BE2C (cell line): ENCODE measurements at regions not wholly inside any gene's neighbourhood (a gene's known extent, or its start where the extent isn't known, plus 50 kb on each side); places are given as distances from the start of the nearest gene placed in this dataset.

Experiments
- DNase-seq: peaks from one replicate; pipeline ENCODE4 v3.0.0-alpha.2; 2020
- H3K27me3 ChIP-seq: fragments of 250-450 bp; sonication (Bioruptor Pico); 2 replicates; pipeline ENCODE4 v1.5.1; 2020; ENCODE audit warnings: mild to moderate bottlenecking
- H3K36me3 ChIP-seq: fragments of 250-450 bp; sonication (Bioruptor Pico); 2 replicates; pipeline ENCODE4 v1.5.1; 2020; ENCODE audit warnings: mild to moderate bottlenecking
- H3K4me1 ChIP-seq: fragments of 250-450 bp; sonication (Bioruptor Pico); 2 replicates; pipeline ENCODE4 v1.5.1; 2020
- H3K4me3 ChIP-seq: 2 replicates; pipeline ENCODE4 v1.5.1; 2011; ENCODE audit warnings: low read depth, low read length
- H3K9me3 ChIP-seq: fragments of 250-450 bp; sonication (Bioruptor Pico); 2 replicates; pipeline ENCODE4 v1.5.1; 2020
- TF ChIP-seq, protein P1 (sequence below): IDR thresholded peaks from 2 replicates; pipeline ENCODE4 v1.5.1; 2012; ENCODE audit warnings: mild to moderate bottlenecking, low read depth, low read length

DNA sequence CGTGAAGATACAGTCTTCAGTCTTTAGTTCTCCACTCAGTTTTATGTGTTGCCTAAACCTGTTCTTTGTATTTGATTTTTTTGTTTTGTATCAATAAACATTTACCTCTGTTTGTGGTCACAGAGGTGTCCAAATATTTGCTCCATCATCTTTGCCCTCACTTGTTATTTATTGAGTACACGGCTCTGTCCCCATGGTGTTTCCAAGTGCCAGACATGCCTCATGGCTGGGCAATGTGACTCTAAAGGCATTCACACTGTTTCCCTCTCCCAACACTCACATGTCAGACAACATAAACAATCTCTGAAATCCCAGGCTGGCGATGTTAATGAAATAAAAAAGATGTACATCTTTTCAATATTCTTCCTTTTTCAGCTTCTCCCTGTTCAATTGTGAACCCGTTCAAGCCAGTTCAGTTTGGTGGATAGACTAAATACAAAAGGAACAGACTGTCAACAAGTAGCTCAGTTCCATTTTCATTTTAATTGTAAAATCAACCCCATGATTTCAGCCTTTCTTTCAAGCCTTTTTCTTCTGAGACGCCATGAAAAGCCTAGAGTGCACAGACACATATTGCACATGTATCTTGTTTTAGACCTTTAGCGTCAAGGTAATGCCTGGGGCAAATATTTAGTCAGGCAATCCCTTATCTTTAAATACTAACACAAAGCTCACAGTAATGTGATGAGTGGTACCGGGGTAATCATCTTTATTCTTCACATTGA, 680.7 kb downstream of the GALC start:
- DNase-seq: no peak
- no peaks in the 10 kb centered on the region for H3K27me3 ChIP-seq
- no peak overlapping the region for H3K4me3 ChIP-seq
- no peaks in the 10 kb centered on the region for H3K36me3 ChIP-seq
- H3K4me1 ChIP-seq: no peaks in the 10 kb centered on the region
- TF ChIP-seq, protein P1, sequence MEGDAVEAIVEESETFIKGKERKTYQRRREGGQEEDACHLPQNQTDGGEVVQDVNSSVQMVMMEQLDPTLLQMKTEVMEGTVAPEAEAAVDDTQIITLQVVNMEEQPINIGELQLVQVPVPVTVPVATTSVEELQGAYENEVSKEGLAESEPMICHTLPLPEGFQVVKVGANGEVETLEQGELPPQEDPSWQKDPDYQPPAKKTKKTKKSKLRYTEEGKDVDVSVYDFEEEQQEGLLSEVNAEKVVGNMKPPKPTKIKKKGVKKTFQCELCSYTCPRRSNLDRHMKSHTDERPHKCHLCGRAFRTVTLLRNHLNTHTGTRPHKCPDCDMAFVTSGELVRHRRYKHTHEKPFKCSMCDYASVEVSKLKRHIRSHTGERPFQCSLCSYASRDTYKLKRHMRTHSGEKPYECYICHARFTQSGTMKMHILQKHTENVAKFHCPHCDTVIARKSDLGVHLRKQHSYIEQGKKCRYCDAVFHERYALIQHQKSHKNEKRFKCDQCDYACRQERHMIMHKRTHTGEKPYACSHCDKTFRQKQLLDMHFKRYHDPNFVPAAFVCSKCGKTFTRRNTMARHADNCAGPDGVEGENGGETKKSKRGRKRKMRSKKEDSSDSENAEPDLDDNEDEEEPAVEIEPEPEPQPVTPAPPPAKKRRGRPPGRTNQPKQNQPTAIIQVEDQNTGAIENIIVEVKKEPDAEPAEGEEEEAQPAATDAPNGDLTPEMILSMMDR: no peak
- no peaks in the 10 kb centered on the region for H3K9me3 ChIP-seq

DNA sequence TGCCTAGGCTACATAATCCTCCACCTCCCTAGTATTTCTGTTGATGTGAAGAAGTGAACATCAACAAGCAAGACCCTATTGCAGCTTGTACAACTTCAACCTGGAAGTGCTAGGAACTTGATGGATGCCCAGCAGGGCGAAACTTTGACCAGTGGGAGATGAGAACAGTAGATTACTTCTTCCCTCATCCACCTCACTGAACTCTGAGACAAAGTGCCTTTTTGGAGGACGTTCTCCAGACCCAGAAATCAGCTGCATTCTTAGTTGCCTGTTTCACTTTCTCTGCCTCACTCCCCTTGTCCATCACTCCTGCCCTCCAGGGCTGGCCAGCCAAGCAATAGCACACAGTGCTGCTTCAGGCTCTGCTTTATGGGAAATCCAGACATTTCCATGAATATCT, 683.4 kb downstream of the GALC start:
- Histone ChIP-seq H3K9me3 (no peaks in the 10 kb centered on the region), H3K4me3 (no peak overlapping the region), H3K4me1 (no peaks in the 10 kb centered on the region), H3K27me3 (no peaks in the 10 kb centered on the region), H3K36me3 (no peaks in the 10 kb centered on the region)
- no peak for DNase-seq
- TF ChIP-seq, protein P1: no peak

DNA sequence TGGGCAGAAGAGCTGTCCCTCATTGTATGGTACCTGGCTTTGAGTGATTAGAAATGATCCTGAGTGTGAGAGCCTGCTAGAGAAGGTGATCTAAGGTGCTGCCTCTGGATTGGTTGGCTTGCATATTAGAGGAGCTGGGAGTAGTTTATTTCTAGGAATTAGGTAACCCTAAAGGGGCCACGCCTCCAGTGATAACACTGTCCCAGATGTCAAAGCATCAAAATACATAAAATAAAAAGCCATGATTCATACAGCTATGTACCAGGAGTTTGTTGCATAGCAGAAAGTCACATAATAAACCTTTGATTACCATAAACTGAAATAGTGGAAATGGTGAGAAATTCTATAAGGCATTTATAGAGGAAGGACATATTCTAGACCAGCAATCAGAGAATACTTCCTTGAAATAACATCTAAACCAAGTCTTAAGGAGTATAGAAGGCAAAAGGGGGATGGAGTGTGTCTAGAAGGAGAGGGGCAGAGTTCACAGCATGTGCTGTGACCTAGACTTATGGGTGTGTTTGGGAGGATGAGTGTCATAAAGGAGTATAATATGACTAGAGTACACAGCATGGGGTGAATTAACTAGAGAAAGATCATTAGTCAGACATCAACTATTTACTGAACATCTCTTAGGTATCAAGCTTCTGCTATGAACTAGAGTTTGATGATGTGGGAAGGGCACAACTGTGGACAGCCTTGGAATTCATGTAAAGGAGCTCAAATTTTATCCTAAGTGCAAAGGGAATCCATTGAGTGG, 686.4 kb downstream of the GALC start:
- Histone ChIP-seq H3K36me3 (no peaks in the 10 kb centered on the region), H3K4me3 (no peak overlapping the region), H3K27me3 (no peaks in the 10 kb centered on the region), H3K4me1 (no peaks in the 10 kb centered on the region), H3K9me3 (no peaks in the 10 kb centered on the region)
- TF ChIP-seq, protein P1: no peak
- DNase-seq: no peak

DNA sequence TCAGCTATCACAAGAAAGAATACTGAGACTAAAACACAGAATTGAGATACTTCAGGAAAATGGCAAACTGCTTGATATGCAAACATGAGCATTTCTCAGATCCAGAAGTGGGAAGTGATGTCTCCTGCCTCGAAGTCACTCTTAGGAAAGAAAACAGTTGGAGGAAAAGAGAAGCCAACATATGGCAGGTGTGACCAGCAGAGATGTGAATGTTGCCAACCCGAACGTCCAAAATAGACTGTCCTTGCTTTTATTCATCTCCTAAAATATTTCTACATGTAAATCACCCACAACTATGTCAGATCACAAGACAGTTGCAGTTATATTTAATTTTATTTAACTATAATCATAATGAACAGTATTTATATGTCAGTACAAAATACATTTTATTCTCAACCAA, 687.6 kb downstream of the GALC start:
- Histone ChIP-seq H3K27me3 (no peaks in the 10 kb centered on the region), H3K36me3 (no peaks in the 10 kb centered on the region), H3K4me3 (no peak overlapping the region), H3K9me3 (no peaks in the 10 kb centered on the region), H3K4me1 (no peaks in the 10 kb centered on the region)
- DNase-seq: no peak
- TF ChIP-seq, protein P1: no peak

DNA sequence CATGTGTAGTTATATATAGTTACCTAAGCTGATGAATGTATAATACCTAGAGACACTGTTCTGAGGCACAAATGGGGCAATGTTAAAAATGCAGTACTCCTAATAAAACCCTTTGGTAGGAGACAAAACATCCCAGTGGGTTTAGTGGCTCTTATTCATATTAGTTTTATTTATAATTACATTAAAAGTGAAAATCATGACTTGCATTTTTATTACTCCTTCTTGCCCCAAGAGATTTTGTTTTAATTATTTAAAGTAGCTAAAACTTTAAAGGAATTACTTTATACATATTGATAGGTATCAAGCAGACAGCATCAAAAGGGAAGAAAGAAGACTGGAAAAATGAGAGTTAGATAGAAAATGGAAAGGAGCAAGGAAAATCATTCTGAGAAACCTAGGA, 688.6 kb downstream of the GALC start:
- no peaks in the 10 kb centered on the region for H3K4me1 ChIP-seq
- H3K36me3 ChIP-seq: no peaks in the 10 kb centered on the region
- H3K4me3 ChIP-seq: no peak overlapping the region
- no peaks in the 10 kb centered on the region for H3K27me3 ChIP-seq
- no peaks in the 10 kb centered on the region for H3K9me3 ChIP-seq
- no peak for DNase-seq
- TF ChIP-seq, protein P1: no peak

DNA sequence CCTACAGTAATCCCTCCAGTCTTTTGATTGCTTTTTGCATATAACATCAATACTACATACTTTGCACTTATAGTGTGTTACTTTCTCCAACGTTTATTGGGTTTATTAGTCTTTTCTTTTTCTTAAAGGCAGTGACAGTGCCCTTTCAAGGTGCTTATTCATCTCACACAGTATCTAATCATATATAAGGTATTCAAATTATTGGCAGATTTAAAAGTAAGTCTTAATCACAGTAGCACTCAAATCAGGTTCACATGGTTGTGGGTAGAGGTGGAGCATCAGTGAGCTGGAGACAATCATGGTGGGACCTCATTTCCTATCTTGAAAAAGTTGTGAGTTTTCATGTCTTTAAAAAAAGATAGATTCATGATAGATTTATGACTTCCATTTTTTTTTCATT, 706.2 kb downstream of the GALC start:
- TF ChIP-seq, protein P1: no peak
- Histone ChIP-seq H3K9me3 (no peaks in the 10 kb centered on the region), H3K4me1 (no peaks in the 10 kb centered on the region), H3K36me3 (no peaks in the 10 kb centered on the region), H3K27me3 (no peaks in the 10 kb centered on the region), H3K4me3 (no peak overlapping the region)
- no peak for DNase-seq
